Stimulated activated CD4-positive, alpha-beta T cell treated with anti-CD3 and anti-CD28 coated beads, Interleukin-2, amount 100 ng/mL, for 24 hours (primary cell): ENCODE measurements at regions not wholly inside any gene's neighbourhood (a gene's known extent, or its start where the extent isn't known, plus 50 kb on each side); places are given as distances from the start of the nearest gene placed in this dataset.
"Not testable (repeated sequence)": the region's sequence is repeated elsewhere in the genome, so short reads cannot be mapped to it uniquely, and the experiment has no call there.

Experiments used
- DNase-seq, 2 donors: peaks; one replicate each; pipeline ENCODE4 v3.0.0-alpha.2; 2020

DNA sequence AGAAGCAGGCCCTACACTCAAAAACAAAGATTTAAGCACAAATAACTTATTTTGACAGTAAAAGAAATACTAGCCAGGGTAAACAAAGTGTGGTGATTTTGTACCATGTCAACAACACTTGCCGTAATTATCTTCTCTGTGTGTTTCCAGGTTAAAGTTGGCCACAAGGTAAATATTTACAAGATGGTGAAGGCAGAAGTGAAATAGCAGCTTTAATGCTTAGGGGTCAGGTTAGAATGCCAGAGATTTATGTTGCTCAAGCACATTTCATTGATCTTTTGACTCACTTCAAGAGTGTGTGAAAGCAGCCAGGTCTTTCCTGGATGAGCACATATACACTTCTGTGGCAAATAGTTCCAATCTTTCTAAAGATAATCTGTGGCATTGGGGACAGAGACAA lies 270.2 kb upstream of the LUZP2 start:
- DNase-seq = no peak

DNA sequence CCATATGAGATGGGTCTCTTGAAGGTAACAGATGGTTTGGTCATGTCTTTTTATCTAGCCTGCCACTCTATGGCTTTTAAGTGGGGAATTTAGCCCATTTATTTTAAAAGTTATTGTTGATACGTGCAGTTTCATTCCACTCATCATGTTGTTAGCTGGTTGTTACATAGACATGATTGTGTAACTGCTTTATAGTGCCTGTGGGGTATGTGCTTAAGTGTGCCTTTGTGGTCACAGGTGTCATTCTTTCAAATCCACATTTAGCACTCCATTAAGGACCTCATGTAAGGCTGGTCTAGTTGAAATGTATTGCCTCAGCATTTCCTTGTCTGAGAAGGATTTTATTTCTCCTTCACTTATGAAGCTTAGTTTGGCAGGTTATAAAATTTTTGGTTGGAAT lies 263.8 kb upstream of the LUZP2 start:
- no peak for DNase-seq

DNA sequence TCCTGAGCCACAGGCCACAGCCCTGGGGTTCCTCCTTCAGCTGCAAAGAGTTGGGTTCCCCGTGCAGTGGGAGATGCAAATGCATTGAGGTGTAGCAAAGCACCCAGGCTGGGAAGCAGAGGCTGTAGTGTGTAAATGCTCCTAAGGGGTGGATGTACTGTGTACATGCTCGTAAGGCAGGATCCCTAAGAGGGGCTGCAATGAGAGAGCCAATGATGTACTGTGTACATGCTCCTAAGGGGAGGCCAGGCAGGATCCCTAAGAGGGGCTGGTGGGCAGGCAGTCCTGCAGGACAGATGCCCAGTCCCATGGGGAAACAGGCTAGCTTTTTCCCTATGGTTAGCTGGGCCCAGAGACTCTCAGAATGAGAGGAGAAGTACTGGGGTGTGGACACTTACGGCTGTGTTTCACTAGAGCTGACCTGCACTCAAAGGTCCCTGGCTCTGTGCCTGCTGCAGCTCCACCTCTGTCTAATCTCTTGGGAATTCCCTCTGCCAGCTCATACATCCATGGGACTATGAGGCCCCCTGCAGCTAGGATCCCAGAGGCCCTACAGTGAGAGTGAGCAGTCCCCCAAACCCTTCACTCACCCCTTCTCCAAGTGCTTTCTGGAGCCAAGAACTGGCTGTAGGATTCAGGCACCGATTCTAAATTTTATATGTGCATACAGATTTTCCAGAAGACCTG lies 261.9 kb upstream of the LUZP2 start:
- DNase-seq = no peak

DNA sequence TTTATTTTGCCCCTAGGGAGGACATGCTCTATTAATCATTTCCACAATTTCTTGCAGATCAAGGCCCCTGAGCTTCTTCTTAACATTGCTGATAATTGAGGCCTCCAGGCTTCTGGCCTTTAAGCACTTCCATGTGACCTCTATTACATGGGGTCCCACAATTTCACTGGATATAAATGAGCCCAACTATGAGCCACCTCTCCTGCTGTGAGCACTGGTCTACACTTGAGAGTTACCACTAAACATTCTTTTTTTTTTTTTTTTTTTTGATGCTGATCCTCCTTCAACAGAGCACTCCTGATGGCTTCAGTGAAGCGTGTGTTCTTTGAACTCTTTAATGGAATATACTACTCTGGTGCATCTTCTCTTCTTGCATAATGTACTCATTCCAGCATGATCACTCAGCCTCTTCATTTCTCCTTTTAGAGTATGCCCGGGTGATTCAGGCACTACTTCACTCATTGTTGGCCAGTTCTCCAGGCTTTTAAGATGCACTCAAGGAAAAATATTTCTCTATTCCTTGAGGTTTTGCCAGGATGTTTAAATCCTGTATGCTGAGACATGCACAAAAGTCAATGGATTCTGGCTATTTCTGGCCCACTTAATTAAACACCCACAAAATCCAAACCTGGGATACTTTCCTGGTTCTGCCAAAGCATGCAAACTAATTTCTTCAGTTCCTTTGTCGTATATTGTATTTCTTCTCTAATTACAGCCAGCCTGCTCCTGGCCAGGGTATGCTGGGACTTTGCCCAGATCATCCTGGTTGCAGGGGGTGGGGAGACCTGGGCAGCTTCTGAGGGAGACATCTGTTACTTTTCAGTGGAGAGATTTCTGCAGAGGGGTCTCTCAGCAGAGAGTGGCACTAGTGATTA lies 257.8 kb upstream of the LUZP2 start:
- no peak for DNase-seq

DNA sequence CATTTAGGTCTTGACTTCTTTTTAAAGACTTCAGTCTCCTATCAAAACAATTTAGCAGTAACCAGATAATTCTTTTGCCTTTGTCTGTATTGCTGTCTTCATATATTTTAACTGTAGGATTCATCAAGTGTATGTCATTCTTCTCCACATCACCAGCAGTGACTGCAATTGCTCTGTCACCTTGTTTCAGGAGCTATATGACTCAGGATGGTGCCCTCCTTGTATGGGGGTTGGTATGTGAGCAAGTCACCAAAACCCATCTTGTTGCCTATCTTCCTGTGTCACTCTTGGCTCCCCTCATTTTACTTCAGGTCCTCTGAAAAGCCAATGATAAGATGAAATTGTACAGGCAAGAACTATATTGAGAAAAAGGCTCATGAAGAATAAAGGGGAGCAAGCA lies 256.9 kb upstream of the LUZP2 start:
- DNase-seq = no peak

DNA sequence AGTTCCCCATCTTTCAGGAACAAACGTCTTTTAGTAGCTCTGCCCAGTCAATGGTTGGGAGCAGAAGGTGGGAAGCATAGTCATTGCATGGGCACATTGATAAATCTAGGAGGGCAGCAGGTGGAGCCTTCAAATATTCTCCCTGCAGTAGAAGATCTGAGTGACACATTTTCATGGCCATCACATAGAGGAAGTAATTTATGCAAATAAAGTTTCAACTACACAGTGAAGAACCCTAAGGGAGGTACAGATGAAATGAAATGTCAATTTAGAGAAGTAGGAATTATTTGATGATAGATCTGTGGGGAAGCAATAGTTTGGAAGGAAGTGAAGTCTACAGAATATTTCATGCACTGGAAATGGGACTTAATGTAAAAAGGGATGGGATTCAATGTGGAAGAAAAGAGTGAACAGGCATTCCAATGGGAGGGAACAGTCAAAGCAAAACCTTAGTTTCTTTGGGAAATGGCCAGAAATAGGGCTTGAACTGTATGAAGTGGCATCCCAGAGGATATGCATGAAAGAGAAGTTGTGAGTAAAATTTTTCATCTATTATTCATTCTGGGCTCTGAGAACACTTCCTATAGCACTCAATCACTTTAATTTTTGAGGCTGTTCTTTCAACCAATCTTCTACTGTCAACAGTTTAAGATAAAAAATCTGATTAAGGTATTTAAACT lies 256.2 kb upstream of the LUZP2 start:
- no peak for DNase-seq

DNA sequence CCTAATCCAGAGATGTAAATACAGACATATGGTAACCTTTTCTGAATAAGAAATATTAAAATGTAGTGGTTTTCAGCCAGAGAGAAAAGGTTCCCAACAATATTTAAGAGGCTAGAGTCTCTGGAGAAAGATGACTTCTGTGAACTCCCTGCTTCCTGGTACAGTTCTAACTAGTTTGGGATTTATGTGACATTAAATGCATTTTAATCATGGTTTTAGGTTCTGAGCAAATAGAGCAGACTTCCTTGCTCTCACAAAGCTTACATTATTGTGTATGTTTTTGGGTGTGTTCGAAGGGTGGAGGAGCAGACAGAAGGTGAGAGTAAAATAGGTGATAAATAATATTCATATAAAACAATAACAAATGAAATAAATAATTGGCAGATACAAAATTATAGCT lies 250.1 kb upstream of the LUZP2 start:
- no peak for DNase-seq

DNA sequence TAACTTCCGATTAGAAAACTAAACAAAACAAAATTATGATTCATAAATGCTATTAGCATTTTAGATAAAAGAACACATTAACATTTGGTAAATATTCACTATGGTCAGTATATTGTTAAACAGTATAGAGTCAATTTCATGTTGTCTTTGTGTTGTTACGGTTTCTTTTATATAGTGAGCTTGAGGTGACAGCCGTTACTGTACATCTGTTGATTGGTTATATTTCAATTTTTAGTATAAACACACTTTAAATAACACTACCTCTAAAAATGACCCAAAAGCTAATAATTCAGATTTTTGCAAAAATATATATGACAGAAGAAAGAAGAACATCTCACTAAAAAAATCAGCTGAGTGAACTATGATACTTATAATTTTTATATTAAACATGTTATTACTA lies 249.0 kb upstream of the LUZP2 start:
- no peak for DNase-seq

DNA sequence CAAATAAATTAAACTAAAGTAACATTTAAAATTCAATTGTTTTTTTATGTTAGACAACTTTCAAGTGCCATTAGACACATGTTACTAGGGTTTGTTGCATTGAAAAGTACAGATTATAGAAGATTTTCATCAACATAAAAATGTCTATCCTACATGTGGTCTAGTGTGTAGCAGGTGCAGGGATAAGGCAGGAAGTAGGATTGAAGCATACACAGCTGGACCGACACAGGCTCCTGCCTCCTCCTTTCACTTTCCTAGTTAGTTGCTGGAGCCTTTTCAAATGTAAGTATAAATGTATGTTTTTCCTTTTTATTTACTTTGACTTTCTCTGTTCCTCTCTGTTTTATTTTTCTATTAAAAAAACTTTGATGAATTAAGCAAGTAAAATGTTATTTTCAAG lies 246.9 kb upstream of the LUZP2 start:
- DNase-seq = no peak

DNA sequence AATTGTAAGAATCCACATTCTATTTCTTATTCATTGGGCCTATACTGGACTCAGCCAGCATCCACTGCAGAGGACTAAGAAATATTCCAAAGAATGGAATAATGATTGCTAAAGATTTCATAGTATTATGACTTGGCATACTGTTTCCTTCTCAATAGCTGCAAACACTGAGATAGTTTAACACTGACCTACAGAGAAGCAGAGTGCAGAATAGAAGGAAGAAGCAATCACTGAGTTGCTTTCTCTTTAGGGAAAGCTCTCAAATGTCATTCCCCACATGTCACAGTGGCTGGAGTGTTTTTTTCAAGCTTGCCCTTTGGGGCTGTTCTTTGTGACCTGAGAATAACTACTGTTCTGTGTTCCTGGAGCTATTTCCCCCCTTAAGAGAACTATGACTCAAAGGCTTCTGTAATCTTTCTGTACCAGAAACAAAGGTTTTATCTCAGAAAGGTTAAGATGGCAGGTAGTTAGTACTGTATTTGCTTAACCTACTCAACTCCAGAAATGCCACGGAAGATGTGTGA lies 243.6 kb upstream of the LUZP2 start:
- DNase-seq = no peak

DNA sequence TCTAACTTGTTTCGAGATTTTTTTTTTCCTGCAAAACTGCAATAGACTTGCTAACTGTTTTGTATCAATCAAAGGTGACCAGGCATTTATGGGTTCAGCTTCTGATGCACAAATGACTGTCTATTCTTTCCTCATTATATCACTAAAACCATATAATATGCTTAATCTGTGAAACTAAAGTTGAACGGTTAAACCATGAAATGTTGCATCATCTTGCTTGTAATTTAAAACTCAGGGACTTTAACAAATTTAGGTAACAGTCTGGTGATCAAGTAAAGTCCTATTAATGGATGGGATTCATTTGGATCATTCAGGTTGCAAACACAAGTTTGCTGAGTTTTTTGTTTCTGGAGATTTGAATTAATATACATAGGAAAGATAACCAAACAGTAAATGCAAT lies 232.0 kb upstream of the LUZP2 start:
- no peak for DNase-seq

DNA sequence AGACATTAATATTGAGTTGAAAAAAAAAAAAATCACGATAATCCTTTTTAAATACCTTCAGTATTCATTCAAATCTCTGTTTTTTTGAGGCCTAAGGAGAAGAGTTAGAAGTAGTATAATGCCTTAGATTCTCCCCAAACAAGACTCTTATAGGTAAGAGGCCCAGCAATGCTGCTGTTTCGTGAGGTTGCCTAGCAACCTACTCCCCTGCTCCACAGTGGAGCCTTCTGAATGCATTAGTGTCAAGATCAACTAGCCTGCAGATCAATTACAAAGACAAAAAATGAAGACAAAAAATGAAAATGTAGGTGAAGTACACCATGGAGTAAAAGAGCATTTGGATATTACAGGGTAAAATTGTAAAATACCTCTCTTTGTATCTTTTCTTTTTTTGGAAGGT lies 229.8 kb upstream of the LUZP2 start:
- no peak for DNase-seq

DNA sequence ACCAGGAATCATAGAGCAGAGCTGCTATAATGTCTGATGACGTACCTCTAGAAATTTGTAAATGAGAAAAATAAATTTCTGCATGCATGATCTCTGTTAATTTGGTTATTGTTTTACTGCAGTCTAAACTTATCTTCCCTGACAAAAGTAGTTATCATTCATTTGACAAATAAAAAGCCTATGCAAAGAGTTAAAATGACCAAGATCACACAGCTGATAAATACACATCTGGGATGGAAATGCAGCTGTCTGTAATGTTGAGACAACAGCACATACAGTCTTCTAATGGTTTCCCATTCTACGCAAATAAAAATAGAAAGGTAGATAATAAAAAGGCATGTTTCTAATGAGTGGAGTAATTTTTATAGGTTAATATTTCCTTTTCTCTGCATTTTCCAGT lies 225.1 kb upstream of the LUZP2 start:
- DNase-seq = no peak

DNA sequence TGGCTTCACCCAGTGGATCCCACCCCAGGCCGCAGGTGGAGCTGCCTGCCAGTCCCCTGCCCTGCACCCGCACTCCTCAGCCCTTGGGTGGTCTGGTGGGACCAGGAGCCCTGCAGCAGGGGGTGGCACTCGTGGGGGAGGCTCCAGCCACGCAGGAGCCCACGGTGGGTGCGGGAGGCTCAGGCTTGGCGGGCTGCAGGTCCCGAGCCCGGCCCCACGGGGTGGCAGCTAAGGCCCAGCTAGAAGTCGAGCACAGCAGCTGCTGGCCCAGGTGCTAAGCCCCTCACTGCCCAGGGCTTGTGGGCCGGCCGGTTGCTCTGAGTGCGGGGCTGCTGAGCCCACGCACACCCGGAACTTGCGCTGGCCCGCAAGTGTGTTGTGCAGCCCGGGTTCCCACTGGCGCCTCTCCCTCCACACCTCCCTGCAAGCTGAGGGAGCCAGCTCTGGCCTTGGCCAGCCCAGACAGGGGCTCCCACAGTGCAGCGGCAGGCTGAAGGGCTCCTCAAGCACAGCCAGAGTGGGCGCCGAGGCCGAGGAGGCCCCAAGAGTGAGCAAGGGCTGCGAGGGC lies 222.6 kb upstream of the LUZP2 start:
- DNase-seq = not testable (repeated sequence)

DNA sequence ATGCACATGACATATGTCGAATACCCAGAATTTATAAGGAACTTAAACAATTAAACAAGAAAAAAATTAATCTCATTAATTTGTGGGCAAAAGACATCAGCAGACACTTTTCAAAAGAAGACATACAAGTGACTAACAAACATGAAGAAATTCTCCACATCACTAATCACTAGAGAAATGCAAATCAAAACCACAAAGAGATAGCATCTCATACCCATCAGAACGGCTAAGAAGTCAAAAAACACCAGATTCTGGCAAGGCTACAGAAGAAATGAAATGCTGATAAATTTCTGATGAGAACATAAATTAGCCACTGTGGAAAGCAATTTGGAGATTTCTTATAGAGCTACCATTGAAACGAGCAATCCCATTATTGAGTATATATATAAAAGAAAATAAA lies 210.6 kb upstream of the LUZP2 start:
- no peak for DNase-seq

DNA sequence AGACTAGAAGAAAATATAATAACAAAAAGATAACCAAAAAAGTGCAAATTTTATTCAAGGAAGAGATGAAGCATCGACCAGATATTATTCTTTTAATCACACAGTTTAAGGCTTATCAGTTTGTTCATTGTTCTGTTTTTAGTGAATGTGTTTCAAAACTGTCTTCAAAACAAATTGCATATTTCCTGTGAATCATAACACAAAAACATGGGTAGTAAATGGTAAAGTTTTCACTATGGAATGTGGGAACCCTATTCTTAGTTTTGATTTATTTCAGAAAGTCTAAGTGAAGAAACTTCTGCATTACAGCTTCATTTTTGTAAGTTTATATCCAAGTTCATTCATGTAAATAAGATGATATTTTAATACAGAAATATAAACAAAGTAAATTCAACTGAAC lies 207.6 kb upstream of the LUZP2 start:
- DNase-seq = no peak

DNA sequence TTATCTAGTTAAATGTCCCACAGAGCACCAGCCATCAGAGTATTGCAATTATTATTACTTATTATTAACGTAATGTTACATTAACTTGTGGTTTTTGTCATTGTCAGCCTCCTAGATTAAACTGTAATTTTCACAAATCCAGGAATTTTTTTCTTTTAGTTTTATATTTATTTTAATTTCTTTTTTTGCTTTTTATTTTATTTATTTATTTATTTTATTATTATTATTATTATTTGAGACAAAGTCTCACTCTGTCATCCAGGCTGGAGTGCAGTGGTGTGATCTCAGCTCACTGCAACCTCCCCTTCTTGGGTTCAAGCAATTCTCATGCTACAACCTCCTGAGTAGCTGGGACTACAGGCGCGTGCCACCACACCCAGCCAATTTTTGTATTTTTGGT lies 202.9 kb upstream of the LUZP2 start:
- DNase-seq = no peak

DNA sequence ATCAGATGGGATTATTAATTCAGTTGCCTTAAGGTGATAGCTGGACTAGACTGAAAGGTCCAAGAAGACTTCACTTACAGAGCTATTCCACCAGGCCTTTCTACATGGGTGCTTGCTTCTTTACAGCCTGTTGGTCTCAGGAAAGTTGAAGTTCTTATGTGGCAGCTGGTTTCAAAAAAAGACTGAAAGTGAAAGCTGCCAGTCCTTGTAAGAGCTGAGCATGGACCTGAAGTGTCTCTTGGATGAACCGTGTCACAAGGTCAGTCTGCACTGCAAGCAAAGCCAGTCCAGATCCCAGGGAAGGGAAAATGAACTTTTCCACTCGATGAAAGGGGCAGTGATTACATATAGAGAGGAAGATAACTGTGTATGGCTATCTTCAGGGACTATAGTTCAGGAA lies 201.5 kb upstream of the LUZP2 start:
- no peak for DNase-seq

DNA sequence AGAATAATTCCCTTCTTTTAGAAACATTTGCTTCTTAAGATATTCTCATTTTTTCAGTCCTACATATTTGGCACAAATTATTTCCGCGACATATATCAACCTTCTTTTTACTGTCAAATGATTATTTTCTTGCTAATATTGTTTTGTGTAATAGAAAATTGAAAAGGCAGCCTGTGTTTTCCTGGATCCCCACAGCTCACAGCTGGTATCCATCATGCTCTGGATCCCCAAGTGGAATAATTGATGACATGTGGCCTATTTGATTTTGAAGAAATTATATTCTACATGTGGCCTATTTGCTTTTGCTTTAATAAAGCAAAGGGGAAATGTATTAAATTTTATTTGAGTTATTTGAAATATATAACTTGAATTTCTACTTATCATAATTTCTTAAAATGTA lies 199.4 kb upstream of the LUZP2 start:
- no peak for DNase-seq

DNA sequence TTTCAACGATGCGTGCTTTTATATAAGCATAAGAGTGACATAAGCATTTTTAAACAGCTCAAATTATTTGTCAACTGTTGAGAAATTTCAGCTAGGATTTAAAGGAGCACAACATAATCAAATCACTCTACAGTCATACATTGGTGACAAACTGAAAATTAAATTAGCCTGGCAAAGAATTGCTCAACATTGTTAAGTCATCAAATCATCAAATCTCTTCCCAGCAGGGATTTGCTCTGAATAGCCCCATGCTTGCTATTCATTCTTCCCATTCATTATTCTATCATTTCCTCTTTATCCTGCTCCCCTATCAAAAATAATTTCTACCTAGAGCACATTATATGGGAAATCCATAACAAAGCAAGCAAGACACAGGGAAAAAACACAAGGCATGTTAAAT lies 198.7 kb upstream of the LUZP2 start:
- no peak for DNase-seq

DNA sequence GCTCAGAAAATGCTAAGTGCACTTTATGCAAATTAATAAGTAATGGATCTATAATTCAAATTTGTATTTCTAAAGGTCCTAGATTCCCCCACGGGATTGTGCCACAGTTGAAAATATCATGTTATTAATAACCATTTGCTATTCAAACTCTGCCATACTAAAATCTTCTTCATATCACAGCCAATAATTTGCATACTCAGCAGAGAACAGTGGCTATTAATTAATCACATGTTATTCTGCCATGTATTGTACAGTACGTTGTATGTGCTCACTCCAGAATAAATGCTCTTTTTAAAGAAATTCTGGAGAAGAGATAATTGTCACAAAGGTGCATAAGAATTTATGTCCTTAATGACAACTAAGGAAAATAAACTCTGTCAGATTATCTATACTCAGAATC lies 184.9 kb upstream of the LUZP2 start:
- DNase-seq = no peak

DNA sequence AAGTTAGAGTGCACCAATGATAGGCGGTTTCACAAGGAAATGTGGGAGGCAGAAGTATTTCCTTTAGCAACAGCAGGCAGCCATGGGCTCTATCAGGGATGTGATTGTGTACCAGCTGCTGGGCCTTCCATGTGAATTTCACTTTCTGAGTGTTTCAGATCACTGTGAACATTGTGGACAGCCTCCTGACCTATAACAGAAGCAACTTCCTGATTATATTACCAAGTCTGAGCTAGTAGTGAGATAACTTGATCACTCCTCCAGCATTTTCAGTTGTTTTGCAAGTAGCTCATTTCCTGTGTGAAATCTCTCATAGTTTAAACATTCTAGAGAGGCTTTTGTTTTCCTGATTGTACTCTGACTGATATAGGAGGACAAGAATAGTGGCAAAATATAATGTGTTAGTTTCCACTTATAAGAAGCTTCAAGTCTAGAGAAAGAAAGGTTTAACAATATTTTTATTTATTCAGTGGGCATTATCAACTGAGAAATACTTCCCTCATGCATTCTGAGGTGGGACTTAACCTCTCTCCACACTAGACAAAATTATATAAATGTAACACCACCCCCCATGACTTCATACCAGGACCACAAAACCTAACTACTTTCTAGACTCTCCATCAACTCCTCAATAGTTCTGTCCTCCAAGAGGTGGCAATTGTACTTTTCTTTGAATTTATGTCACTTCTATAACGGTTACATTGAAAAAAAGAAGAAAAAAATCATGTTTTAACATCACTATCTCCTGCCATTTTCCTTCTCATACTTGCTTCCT lies 184.2 kb upstream of the LUZP2 start:
- no peak for DNase-seq

DNA sequence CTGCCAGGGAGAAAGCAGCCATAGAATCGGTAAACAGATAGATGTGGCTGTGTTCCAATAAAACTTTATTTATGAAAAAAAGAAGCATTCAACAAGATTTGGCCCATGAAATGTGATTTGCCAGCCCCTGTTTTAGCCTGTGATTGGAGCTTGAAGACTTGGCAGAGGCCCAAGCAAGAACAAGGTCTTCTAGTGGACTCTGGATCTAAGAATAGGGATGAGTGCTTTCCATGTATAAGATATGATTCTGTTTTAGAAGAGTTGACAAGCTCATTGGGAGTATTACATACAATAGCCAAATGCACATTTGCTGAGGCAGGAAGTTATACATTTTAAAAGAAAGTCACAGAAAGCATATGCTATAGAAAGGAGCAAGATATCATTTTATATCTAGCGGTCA lies 175.6 kb upstream of the LUZP2 start:
- no peak for DNase-seq
